MM.1S (cell line): ENCODE measurements at regions not wholly inside any gene's neighbourhood (a gene's known extent, or its start where the extent isn't known, plus 50 kb on each side); places are given as distances from the start of the nearest gene placed in this dataset.

Experiments
- DNase-seq: peaks from one replicate; pipeline ENCODE4 v3.0.0-alpha.2; 2015
- H2AFZ ChIP-seq: fragments of 300-600 bp; sonication (generic); 2 replicates; pipeline ENCODE4 v1.6.0; 2016; ENCODE audit warnings: antibody characterized with exemption, low read length
- H3F3A ChIP-seq: fragments of 300-600 bp; sonication (generic); 2 replicates; pipeline ENCODE4 v1.6.1; 2016; ENCODE audit warnings: mild to moderate bottlenecking, antibody characterized with exemption, low read length, moderate library complexity, mixed read lengths; ENCODE audit not compliant: insufficient read depth
- H3K27ac ChIP-seq: fragments of 300-600 bp; sonication (generic); 2 replicates; pipeline ENCODE4 v1.5.1; 2016; ENCODE audit warnings: mild to moderate bottlenecking, low read length
- H3K27me3 ChIP-seq: fragments of 300-600 bp; sonication (generic); replicated peaks from 2 replicates; pipeline ENCODE4 v1.6.0; 2016; ENCODE audit warnings: low read length; ENCODE audit not compliant: insufficient read depth
- H3K36me3 ChIP-seq: fragments of 300-600 bp; sonication (generic); replicated peaks from 2 replicates; pipeline ENCODE4 v1.6.1; 2016; ENCODE audit warnings: mild to moderate bottlenecking, low read length, mixed read lengths; ENCODE audit not compliant: insufficient read depth
- H3K4me1 ChIP-seq: fragments of 300-600 bp; sonication (generic); 2 replicates; pipeline ENCODE4 v1.6.1; 2016; ENCODE audit warnings: low read length, mixed read lengths
- H3K4me2 ChIP-seq: fragments of 300-600 bp; sonication (generic); 2 replicates; pipeline ENCODE4 v1.6.0; 2016; ENCODE audit warnings: low read depth, low read length
- H3K4me3 ChIP-seq: fragments of 300-600 bp; sonication (generic); 2 replicates; pipeline ENCODE4 v1.5.1; 2016; ENCODE audit warnings: low read length, mixed read lengths
- H3K79me2 ChIP-seq: fragments of 300-600 bp; sonication (generic); 2 replicates; pipeline ENCODE4 v1.6.1; 2016; ENCODE audit warnings: mixed run types, low read length, mixed read lengths
- H3K9ac ChIP-seq: fragments of 300-600 bp; sonication (generic); 2 replicates; pipeline ENCODE4 v1.6.1; 2016; ENCODE audit warnings: low read length, mixed read lengths
- H3K9me2 ChIP-seq: fragments of 300-600 bp; sonication (generic); replicated peaks from 2 replicates; pipeline ENCODE4 v1.6.1; 2016; ENCODE audit warnings: mild to moderate bottlenecking, low read length, mixed read lengths; ENCODE audit not compliant: insufficient read depth
- H3K9me3 ChIP-seq: fragments of 300-600 bp; sonication (generic); replicated peaks from 2 replicates; pipeline ENCODE4 v1.6.1; 2016; ENCODE audit warnings: mild to moderate bottlenecking, low read length, mixed read lengths; ENCODE audit not compliant: insufficient read depth
- H4K20me1 ChIP-seq: fragments of 300-600 bp; sonication (generic); 2 replicates; pipeline ENCODE4 v1.6.1; 2016; ENCODE audit warnings: mild to moderate bottlenecking, low read length, moderate library complexity, mixed read lengths; ENCODE audit not compliant: insufficient read depth
- CTCF ChIP-seq: fragments of 300-600 bp; sonication (generic); IDR thresholded peaks from 2 replicates; pipeline ENCODE4 v1.5.1; 2016; ENCODE audit warnings: antibody characterized with exemption, low read length, mixed read lengths
- EZH2 ChIP-seq: fragments of 300-600 bp; sonication (generic); optimal IDR thresholded peaks from 2 replicates; pipeline ENCODE3; 2017; ENCODE audit warnings: low read depth, mild to moderate bottlenecking, antibody characterized with exemption, low read length, mixed read lengths
- EZH2phosphoT487 ChIP-seq: fragments of 300-600 bp; sonication (generic); IDR thresholded peaks from 2 replicates; pipeline ENCODE4 v1.6.1; 2018; ENCODE audit warnings: antibody characterized with exemption, low read length

GRCh38 chr18:78724214-78724914, 255.3 kb upstream of the SALL3 start:
- TF ChIP-seq EZH2phosphoT487 (no peak), EZH2 (no peak), CTCF (no peak)
- Histone ChIP-seq H2AFZ (no peak overlapping the region), H3K9me2 (no peaks in the 10 kb centered on the region), H3K9ac (no peak overlapping the region), H4K20me1 (no peaks in the 10 kb centered on the region), H3K4me1 (no peaks in the 10 kb centered on the region), H3K4me3 (no peak overlapping the region), H3K36me3 (no peaks in the 10 kb centered on the region), H3K9me3 (no peaks in the 10 kb centered on the region), H3F3A (no peaks in the 10 kb centered on the region), H3K4me2 (no peak overlapping the region), H3K79me2 (no peaks in the 10 kb centered on the region), H3K27me3 (no peaks in the 10 kb centered on the region), H3K27ac (no peak overlapping the region)
- DNase-seq: no peak

GRCh38 chr18:78725426-78725825, 254.2 kb upstream of the SALL3 start:
- no peak overlapping the region for H3K9ac ChIP-seq

GRCh38 chr18:78726326-78727056, 253.1 kb upstream of the SALL3 start:
- no peak overlapping the region for H2AFZ ChIP-seq
- no peaks in the 10 kb centered on the region for H4K20me1 ChIP-seq
- no peak overlapping the region for H3K4me2 ChIP-seq
- H3K9me3 ChIP-seq: no peaks in the 10 kb centered on the region
- TF ChIP-seq CTCF: no peak
- no peak for TF ChIP-seq EZH2phosphoT487
- no peak for TF ChIP-seq EZH2
- no peaks in the 10 kb centered on the region for H3K4me1 ChIP-seq
- H3K27me3 ChIP-seq: no peaks in the 10 kb centered on the region
- H3K27ac ChIP-seq: no peak overlapping the region
- H3K36me3 ChIP-seq: no peaks in the 10 kb centered on the region
- no peaks in the 10 kb centered on the region for H3K79me2 ChIP-seq
- no peaks in the 10 kb centered on the region for H3K9me2 ChIP-seq
- H3K9ac ChIP-seq: no peak overlapping the region
- H3K4me3 ChIP-seq: no peak overlapping the region
- H3F3A ChIP-seq: no peaks in the 10 kb centered on the region
- DNase-seq: no peak

More at GRCh38 chr18:78725426-78725825, 254.2 kb upstream of the SALL3 start:
- H4K20me1 ChIP-seq: no peaks in the 10 kb centered on the region
- no peak overlapping the region for H3K27ac ChIP-seq
- no peak overlapping the region for H3K4me3 ChIP-seq
- no peak for DNase-seq
- H3K27me3 ChIP-seq: no peaks in the 10 kb centered on the region
- no peaks in the 10 kb centered on the region for H3K9me3 ChIP-seq
- H3K4me2 ChIP-seq: no peak overlapping the region
- H3K79me2 ChIP-seq: no peaks in the 10 kb centered on the region
- no peaks in the 10 kb centered on the region for H3K36me3 ChIP-seq
- no peak for TF ChIP-seq EZH2phosphoT487
- no peak for TF ChIP-seq CTCF
- TF ChIP-seq EZH2: no peak
- no peak overlapping the region for H2AFZ ChIP-seq
- no peaks in the 10 kb centered on the region for H3K4me1 ChIP-seq
- no peaks in the 10 kb centered on the region for H3K9me2 ChIP-seq
- H3F3A ChIP-seq: no peaks in the 10 kb centered on the region
